ENCODE measurements at regions not wholly inside any gene's neighbourhood (a gene's known extent, or its start where the extent isn't known, plus 50 kb on each side); places are given as distances from the start of the nearest gene placed in this dataset.

- TF ChIP-seq SP1 (IDR thresholded peaks at IDR 0.05) (no peak), L3MBTL2 (conservative IDR thresholded peaks at IDR 0.05) (no peak), BHLHE40 (IDR thresholded peaks at IDR 0.05; ENCODE audit: borderline replicate concordance) (no peak), CTBP1 (IDR thresholded peaks at IDR 0.05; ENCODE audit: borderline replicate concordance) (no peak), TARDBP (IDR thresholded peaks at IDR 0.05) (no peak), FOXK2 (IDR thresholded peaks at IDR 0.05) (no peak), ARNT (IDR thresholded peaks at IDR 0.05) (no peak), PKNOX1 (IDR thresholded peaks at IDR 0.05) (no peak)
Measured at GRCh38 chr15:25230442-25230841, 208.4 kb downstream of the UBE3A start.
